Mucosa of descending colon (tissue), 3 donors: ENCODE measurements at regions not wholly inside any gene's neighbourhood (a gene's known extent, or its start where the extent isn't known, plus 50 kb on each side); places are given as distances from the start of the nearest gene placed in this dataset.

ENCODE experiments used
- ATAC-seq: fragments of 200-7000 bp; cut with Tn5 transposase; one replicate; pipeline ENCODE4 v1.9.1; 2020; ENCODE audit warnings: mild to moderate bottlenecking, moderate library complexity
- DNase-seq, 3 donors: peaks; one replicate each; pipeline ENCODE4 v3.0.0-alpha.2; 2020
- H3K36me3 ChIP-seq: fragments of 200-600 bp; one replicate; pipeline ENCODE4 v1.8.0; 2021; ENCODE audit warnings: low read depth, mild to moderate bottlenecking
- H3K4me1 ChIP-seq: fragments of 200-600 bp; one replicate; pipeline ENCODE4 v1.8.0; 2021; ENCODE audit warnings: low read depth, mild to moderate bottlenecking
- H3K4me3 ChIP-seq: fragments of 200-600 bp; one replicate; pipeline ENCODE4 v1.8.0; 2021; ENCODE audit warnings: mild to moderate bottlenecking
- H3K9me3 ChIP-seq: fragments of 200-600 bp; one replicate; pipeline ENCODE4 v1.8.0; 2021; ENCODE audit warnings: mild to moderate bottlenecking
- intact Hi-C, 2 donors: fragments of 100-400 bp; cut with DNase I in 1 of 2; cut with micrococcal nuclease in 1 of 2; formaldehyde crosslinking; loops; one replicate each; pipeline versions ENCODE4 v1.11.0 to v1.11.1; 2022; cut with DNase I, micrococcal nuclease
- TF ChIP-seq, protein P1 (sequence below): fragments of 200-600 bp; IDR thresholded peaks from one replicate; pipeline ENCODE4 v1.8.0; 2022; ENCODE audit warnings: antibody characterized with exemption, mild to moderate bottlenecking
- donor health status: DM: no; HTN: no; CAD: no; lungs with moderate emphysema.
- donor health status: DM: no; HTN: no; CAD: no.
- donor health status: DM: no; HTN: yes; CAD: no.

DNA sequence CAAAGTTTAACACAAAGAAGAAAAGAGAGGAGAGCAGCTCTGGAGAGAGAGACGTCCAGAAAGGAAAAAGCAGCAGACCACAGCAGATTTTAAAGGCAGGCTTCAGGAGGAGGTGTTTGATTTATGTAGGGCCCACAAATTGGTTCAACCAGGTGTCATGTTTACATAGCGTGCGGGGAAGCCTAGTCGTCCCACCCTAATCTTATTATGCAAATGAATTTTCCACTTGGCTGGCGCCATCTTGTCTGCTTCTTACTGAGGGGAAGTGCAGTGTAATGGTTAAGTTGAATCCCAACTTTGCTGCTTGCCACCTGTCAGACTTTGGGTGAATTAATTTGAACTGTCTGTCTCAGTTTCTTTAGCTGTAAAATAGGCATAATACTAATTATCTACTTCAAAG lies 282.4 kb upstream of the CYRIA start:
- no peak for ATAC-seq
- Histone ChIP-seq H3K4me3 (no peak overlapping the region), H3K9me3 (no peaks in the 10 kb centered on the region), H3K4me1 (no peaks in the 10 kb centered on the region), H3K36me3 (no peaks in the 10 kb centered on the region)
- TF ChIP-seq, protein P1, sequence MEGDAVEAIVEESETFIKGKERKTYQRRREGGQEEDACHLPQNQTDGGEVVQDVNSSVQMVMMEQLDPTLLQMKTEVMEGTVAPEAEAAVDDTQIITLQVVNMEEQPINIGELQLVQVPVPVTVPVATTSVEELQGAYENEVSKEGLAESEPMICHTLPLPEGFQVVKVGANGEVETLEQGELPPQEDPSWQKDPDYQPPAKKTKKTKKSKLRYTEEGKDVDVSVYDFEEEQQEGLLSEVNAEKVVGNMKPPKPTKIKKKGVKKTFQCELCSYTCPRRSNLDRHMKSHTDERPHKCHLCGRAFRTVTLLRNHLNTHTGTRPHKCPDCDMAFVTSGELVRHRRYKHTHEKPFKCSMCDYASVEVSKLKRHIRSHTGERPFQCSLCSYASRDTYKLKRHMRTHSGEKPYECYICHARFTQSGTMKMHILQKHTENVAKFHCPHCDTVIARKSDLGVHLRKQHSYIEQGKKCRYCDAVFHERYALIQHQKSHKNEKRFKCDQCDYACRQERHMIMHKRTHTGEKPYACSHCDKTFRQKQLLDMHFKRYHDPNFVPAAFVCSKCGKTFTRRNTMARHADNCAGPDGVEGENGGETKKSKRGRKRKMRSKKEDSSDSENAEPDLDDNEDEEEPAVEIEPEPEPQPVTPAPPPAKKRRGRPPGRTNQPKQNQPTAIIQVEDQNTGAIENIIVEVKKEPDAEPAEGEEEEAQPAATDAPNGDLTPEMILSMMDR = no peak
- no peak for DNase-seq
- intact Hi-C loops = no loop called here

DNA sequence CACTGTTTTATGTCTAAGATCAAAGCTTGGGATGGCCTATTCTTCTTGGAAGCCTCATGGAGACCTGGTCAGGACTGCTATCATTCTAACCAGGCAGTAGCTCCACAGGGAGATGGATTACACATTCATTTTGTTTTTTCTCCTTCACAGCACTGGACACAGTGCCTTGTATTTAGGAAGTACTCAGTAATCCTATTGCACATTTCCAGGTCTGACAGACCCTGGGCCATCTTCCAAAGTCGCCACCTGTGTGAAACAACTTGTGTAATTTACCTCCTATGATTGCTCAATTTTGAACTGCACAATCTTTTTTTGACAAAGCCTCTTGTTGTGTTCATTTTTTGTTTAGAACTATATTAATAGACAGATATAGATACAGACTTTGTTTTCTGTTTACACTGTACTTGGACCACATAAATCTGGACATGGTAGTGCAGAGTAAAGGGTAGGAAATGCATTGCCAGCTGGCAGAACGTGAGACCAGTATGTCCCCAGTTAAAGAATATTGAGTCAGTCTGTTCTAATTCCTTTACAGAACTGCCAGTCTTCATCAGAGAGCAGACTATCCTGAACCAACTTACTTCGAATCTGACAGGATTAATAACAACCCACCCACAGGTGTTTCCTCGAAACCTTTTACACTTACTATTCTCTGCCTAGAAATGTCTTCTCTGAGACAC lies 277.8 kb upstream of the CYRIA start:
- Histone ChIP-seq H3K36me3 (no peaks in the 10 kb centered on the region), H3K4me1 (no peaks in the 10 kb centered on the region), H3K9me3 (no peaks in the 10 kb centered on the region), H3K4me3 (no peak overlapping the region)
- TF ChIP-seq, protein P1 = no peak
- ATAC-seq (no peak), DNase-seq (no peak)
- intact Hi-C loops = no loop called here

DNA sequence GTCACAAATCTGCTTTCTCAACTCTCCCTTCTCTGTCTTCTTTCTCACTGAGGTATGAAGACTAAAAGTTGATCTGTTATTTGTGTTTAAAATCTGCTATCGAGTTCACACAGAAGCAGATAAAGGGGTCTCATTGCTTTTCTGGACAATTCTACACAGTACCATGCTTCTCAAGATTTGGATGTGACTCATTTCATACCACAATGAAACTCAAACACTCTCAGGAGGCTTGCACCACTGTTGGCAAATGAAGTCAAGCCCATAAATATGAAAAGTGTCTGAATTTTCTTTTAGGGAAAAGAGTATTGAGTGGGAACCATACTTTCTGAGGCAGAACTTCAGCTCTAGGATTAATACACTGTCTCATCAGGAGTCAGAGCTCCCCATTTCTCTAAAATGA lies 274.6 kb upstream of the CYRIA start:
- no peak for DNase-seq
- no peaks in the 10 kb centered on the region for H3K9me3 ChIP-seq
- TF ChIP-seq, protein P1 = no peak
- no peak overlapping the region for H3K4me3 ChIP-seq
- no peaks in the 10 kb centered on the region for H3K36me3 ChIP-seq
- no peak for ATAC-seq
- H3K4me1 ChIP-seq = no peaks in the 10 kb centered on the region
- intact Hi-C loops = no loop called here

DNA sequence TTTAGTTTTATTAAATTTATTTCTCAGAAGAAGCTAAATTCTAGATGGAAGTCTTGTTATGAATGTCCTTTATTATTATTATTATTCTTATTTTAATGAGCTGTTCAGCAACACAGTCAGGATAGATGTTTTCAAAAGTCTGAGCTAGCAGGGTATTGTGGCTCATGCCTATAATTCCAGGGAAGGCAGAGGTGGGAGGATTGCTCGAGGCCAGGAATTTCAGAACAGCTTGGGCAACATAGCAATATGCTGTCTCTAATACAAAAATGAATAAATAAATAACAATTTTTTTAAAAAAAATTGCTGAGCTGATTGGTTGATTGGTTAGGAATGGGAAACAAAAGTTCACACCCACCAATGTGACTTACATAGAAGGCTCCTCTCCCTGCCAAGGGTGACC lies 274.1 kb upstream of the CYRIA start:
- TF ChIP-seq, protein P1 = no peak
- no peak for ATAC-seq
- no peak for DNase-seq
- no peak overlapping the region for H3K4me3 ChIP-seq
- H3K36me3 ChIP-seq = no peaks in the 10 kb centered on the region
- intact Hi-C loops = no loop called here
- no peaks in the 10 kb centered on the region for H3K9me3 ChIP-seq
- H3K4me1 ChIP-seq = no peaks in the 10 kb centered on the region

DNA sequence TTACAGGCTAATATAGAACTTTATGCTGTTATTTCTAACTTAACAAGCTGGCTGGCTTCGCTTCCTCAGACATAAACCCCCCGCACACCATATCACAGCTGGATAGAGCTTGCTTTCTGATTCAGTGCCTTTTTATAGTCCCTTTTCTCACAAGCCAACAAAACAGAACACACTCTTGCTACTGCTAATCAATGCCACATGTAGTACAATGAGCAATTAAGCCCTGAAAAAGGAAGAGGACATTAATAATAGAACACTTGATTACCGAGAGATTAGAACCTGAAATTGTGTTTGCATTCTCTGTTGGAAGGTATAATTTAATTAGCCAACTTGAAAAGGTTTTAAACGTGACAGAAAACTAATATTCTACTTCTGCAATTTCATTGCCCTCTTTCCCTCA lies 267.7 kb upstream of the CYRIA start:
- intact Hi-C loops = no loop called here
- no peak for ATAC-seq
- no peaks in the 10 kb centered on the region for H3K9me3 ChIP-seq

More for the DNA sequence above, 267.7 kb upstream of the CYRIA start:
- H3K4me1 ChIP-seq = no peaks in the 10 kb centered on the region
- TF ChIP-seq, protein P1 = no peak
- H3K4me3 ChIP-seq = no peak overlapping the region
- no peaks in the 10 kb centered on the region for H3K36me3 ChIP-seq
- no peak for DNase-seq
